Vagina (tissue), 2 donors: ENCODE measurements at regions not wholly inside any gene's neighbourhood (a gene's known extent, or its start where the extent isn't known, plus 50 kb on each side); places are given as distances from the start of the nearest gene placed in this dataset.

Experiments
- DNase-seq, 2 donors: peaks; one replicate each; pipeline ENCODE4 v3.0.0-alpha.2; 2017; ENCODE audit errors: extremely low spot score in 2 of 2
- H3K27ac ChIP-seq: fragments of 200-600 bp; sonication (generic); one replicate; pipeline ENCODE4 v1.5.1; 2019
- H3K27me3 ChIP-seq: fragments of 200-600 bp; sonication (generic); one replicate; pipeline ENCODE4 v1.5.1; 2019
- H3K36me3 ChIP-seq, 2 donors: fragments of 200-600 bp; sonication (generic); one replicate each; pipeline ENCODE4 v1.5.1; 2017 to 2019
- H3K4me1 ChIP-seq: fragments of 200-600 bp; sonication (generic); one replicate; pipeline ENCODE4 v1.5.1; 2019
- H3K4me3 ChIP-seq, 2 donors: fragments of 200-600 bp; sonication (generic); 1 replicate in 1 of 2; 2 replicates in 1 of 2; pipeline ENCODE4 v1.5.1; 2016 to 2019
- H3K9me3 ChIP-seq: fragments of 200-600 bp; sonication (generic); one replicate; pipeline ENCODE4 v1.5.1; 2019
- CTCF ChIP-seq, 3 experiments: fragments of 450-650 bp in 2 of 3; fragments of 200-600 bp in 1 of 3; sonication (generic) in 1 of 3; IDR thresholded peaks; one replicate each; pipeline ENCODE4 v1.5.1; 2017 to 2019; ENCODE audit warnings: antibody characterized with exemption in 3 of 3, mild to moderate bottlenecking in 2 of 3, moderate library complexity in 2 of 3
- POLR2A ChIP-seq, 2 donors: fragments of 450-650 bp; IDR thresholded peaks; one replicate each; pipeline ENCODE4 v1.6.1; 2017; ENCODE audit warnings: antibody characterized with exemption in 2 of 2, mild to moderate bottlenecking in 2 of 2, moderate library complexity in 2 of 2
- POLR2AphosphoS5 ChIP-seq, 2 donors: sonication (generic); formaldehyde crosslinking; IDR thresholded peaks; one replicate each; pipeline ENCODE4 v1.9.0; 2017; ENCODE audit warnings: antibody characterized with exemption in 2 of 2, mild to moderate bottlenecking in 2 of 2, low read depth in 1 of 2; ENCODE audit not compliant: insufficient read depth in 1 of 2
- intact Hi-C: fragments of 100-400 bp; cut with DNase I; formaldehyde crosslinking; loops from one replicate; pipeline ENCODE4 v1.15.1; 2023

GRCh38 chr10:78426181-78426580 lies 392.5 kb downstream of the RPS24 start:
- Histone ChIP-seq H3K27me3 (no peaks in the 10 kb centered on the region), H3K36me3 (no peaks in the 10 kb centered on the region), H3K27ac (no peak overlapping the region), H3K9me3 (peaks cover 6% of the 10 kb centered on the region), H3K4me1 (no peaks in the 10 kb centered on the region), H3K4me3 (no peak overlapping the region)
- no peak for DNase-seq
- no peak for TF ChIP-seq POLR2AphosphoS5 (IDR thresholded peaks at IDR 0.05; ENCODE audit: insufficient read depth in 1 of 2, low read depth in 1 of 2)
- no peak for TF ChIP-seq POLR2A (IDR thresholded peaks at IDR 0.05)
- TF ChIP-seq CTCF (IDR thresholded peaks at IDR 0.05) = no peak
- intact Hi-C loops = no loop called here

GRCh38 chr10:78427497-78428031 lies 393.9 kb downstream of the RPS24 start:
- TF ChIP-seq POLR2A (IDR thresholded peaks at IDR 0.05) = no peak
- TF ChIP-seq CTCF (IDR thresholded peaks at IDR 0.05) = no peak

GRCh38 chr10:78428579-78428978 lies 394.9 kb downstream of the RPS24 start:
- Histone ChIP-seq H3K36me3 (no peaks in the 10 kb centered on the region), H3K9me3 (peaks cover 6% of the 10 kb centered on the region), H3K4me3 (no peak overlapping the region), H3K27ac (no peak overlapping the region), H3K27me3 (no peaks in the 10 kb centered on the region), H3K4me1 (peaks cover 10% of the 10 kb centered on the region)
- no peak for DNase-seq
- TF ChIP-seq POLR2AphosphoS5 (IDR thresholded peaks at IDR 0.05; ENCODE audit: insufficient read depth in 1 of 2, low read depth in 1 of 2) = no peak
- no peak for TF ChIP-seq CTCF (IDR thresholded peaks at IDR 0.05)
- TF ChIP-seq POLR2A (IDR thresholded peaks at IDR 0.05) = no peak
- intact Hi-C loops = no loop called here

More at GRCh38 chr10:78427497-78428031, 393.9 kb downstream of the RPS24 start:
- Histone ChIP-seq H3K36me3 (no peaks in the 10 kb centered on the region), H3K27ac (no peak overlapping the region), H3K9me3 (peaks cover 6% of the 10 kb centered on the region), H3K4me3 (no peak overlapping the region), H3K27me3 (no peaks in the 10 kb centered on the region), H3K4me1 (peaks cover under 1% of the 10 kb centered on the region)
- intact Hi-C loops = no loop called here
- no peak for DNase-seq

GRCh38 chr10:78429984-78430383 lies 396.3 kb downstream of the RPS24 start:
- H3K27me3 ChIP-seq = no peaks in the 10 kb centered on the region
- no peak overlapping the region for H3K27ac ChIP-seq
- H3K4me1 ChIP-seq = peaks cover 13% of the 10 kb centered on the region
- H3K4me3 ChIP-seq = no peak overlapping the region
- DNase-seq = no peak
- no peaks in the 10 kb centered on the region for H3K36me3 ChIP-seq
- TF ChIP-seq CTCF (IDR thresholded peaks at IDR 0.05) (no peak), POLR2AphosphoS5 (IDR thresholded peaks at IDR 0.05; ENCODE audit: insufficient read depth in 1 of 2, low read depth in 1 of 2) (no peak), POLR2A (IDR thresholded peaks at IDR 0.05) (no peak)
- intact Hi-C loops = no loop called here
- H3K9me3 ChIP-seq = peaks cover 6% of the 10 kb centered on the region

- no peaks in the 10 kb centered on the region for H3K27me3 ChIP-seq
- no peaks in the 10 kb centered on the region for H3K36me3 ChIP-seq
- peaks cover 13% of the 10 kb centered on the region for H3K4me1 ChIP-seq
- no peak for DNase-seq
- intact Hi-C loops = no loop called here
- TF ChIP-seq POLR2A (IDR thresholded peaks at IDR 0.05) (no peak), POLR2AphosphoS5 (IDR thresholded peaks at IDR 0.05; ENCODE audit: insufficient read depth in 1 of 2, low read depth in 1 of 2) (no peak), CTCF (IDR thresholded peaks at IDR 0.05) (no peak)
- no peak overlapping the region for H3K27ac ChIP-seq
- H3K4me3 ChIP-seq = no peak overlapping the region
- no peaks in the 10 kb centered on the region for H3K9me3 ChIP-seq
Measured at GRCh38 chr10:78432583-78432982, 398.9 kb downstream of the RPS24 start.
